Astrocyte (in vitro differentiated cells and primary cell): ENCODE measurements at regions not wholly inside any gene's neighbourhood (a gene's known extent, or its start where the extent isn't known, plus 50 kb on each side); places are given as distances from the start of the nearest gene placed in this dataset.

Source experiments
- CTCF ChIP-seq: IDR thresholded peaks from 2 replicates; pipeline ENCODE4 v1.5.1; 2011; ENCODE audit warnings: low read depth, mild to moderate bottlenecking, inconsistent platforms, low read length, moderate library complexity; ENCODE audit not compliant: insufficient read depth
- EZH2 ChIP-seq: IDR thresholded peaks from 2 replicates; pipeline ENCODE4 v1.6.1; 2012; ENCODE audit warnings: mild to moderate bottlenecking, low read length, inconsistent platforms; ENCODE audit not compliant: insufficient read depth

DNA sequence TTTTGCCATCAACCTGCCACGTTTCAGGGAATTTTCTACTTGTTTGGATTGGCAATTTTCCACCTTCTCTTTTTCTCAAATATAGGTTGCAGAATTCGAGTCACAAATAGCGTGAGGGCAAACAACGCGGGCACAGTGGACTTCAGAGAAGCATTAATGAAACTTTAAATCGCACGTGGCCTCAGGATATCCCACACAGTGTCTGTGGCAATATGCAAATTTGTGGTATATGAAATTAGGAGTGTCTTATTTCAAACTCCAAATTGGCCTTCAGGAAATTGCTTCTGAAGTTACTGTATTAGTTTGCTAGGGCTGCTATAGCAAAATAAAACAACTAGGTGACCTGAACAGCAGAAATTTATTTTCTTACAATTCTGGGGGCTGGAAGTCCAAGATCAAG lies 91.2 kb downstream of the MTRR start:
- TF ChIP-seq CTCF (no peak), EZH2 (no peak)
